NCI-H82 treated with DMSO at 0.1 percent for 48 hours (cell line): ENCODE measurements at regions not wholly inside any gene's neighbourhood (a gene's known extent, or its start where the extent isn't known, plus 50 kb on each side); places are given as distances from the start of the nearest gene placed in this dataset.

Experiments
- DNase-seq: peaks from one replicate; lab custom pipeline; 2025; ENCODE audit not compliant: unreplicated experiment; lab: John Stamatoyannopoulos, UW

GRCh38 chr10:130481076-130481930 lies 345.1 kb downstream of the GLRX3 start:
- no peak for DNase-seq

GRCh38 chr10:130481936-130482335 lies 345.7 kb downstream of the GLRX3 start:
- DNase-seq = no peak

GRCh38 chr10:130483691-130484467 lies 347.7 kb downstream of the GLRX3 start:
- DNase-seq = no peak

GRCh38 chr10:130484468-130485180 lies 348.4 kb downstream of the GLRX3 start:
- DNase-seq = no peak

- DNase-seq = no peak
These were observed 349.2 kb downstream of the GLRX3 start for GRCh38 chr10:130485236-130485957.

- DNase-seq = no peak
These were observed 350.0 kb downstream of the GLRX3 start for GRCh38 chr10:130485958-130486895.

GRCh38 chr10:130486906-130487305 lies 350.7 kb downstream of the GLRX3 start:
- no peak for DNase-seq

- DNase-seq = no peak
These were observed 351.4 kb downstream of the GLRX3 start for GRCh38 chr10:130487566-130487965.

GRCh38 chr10:130489891-130490290 lies 353.7 kb downstream of the GLRX3 start:
- no peak for DNase-seq

- no peak for DNase-seq
These were observed 355.0 kb downstream of the GLRX3 start for GRCh38 chr10:130491011-130491692.

GRCh38 chr10:130491693-130492050 lies 355.5 kb downstream of the GLRX3 start:
- no peak for DNase-seq

- DNase-seq = no peak
These were observed 356.2 kb downstream of the GLRX3 start for GRCh38 chr10:130492266-130492934.

- DNase-seq = no peak
These were observed 356.8 kb downstream of the GLRX3 start for GRCh38 chr10:130493021-130493420.

- no peak for DNase-seq
These were observed 357.4 kb downstream of the GLRX3 start for GRCh38 chr10:130493446-130494145.

GRCh38 chr10:130495116-130495862 lies 359.1 kb downstream of the GLRX3 start:
- DNase-seq = no peak

- no peak for DNase-seq
These were observed 359.9 kb downstream of the GLRX3 start for GRCh38 chr10:130495891-130496636.
